Panc1 (cell line): ENCODE measurements at regions not wholly inside any gene's neighbourhood (a gene's known extent, or its start where the extent isn't known, plus 50 kb on each side); places are given as distances from the start of the nearest gene placed in this dataset.

Experiments
- ATAC-seq: fragments of 200-7000 bp; cut with Tn5 transposase; 2 replicates; pipeline ENCODE4 v1.9.1; 2020; ENCODE audit warnings: mild to moderate bottlenecking, moderate library complexity
- BruUV-seq: library from RNA; stranded (reverse); fragments of 400-500 nt; replicated peaks from 2 replicates; lab custom pipeline; 2021; lab: Mats Ljungman, UMichigan
- CTCF ChIA-PET: fragments of 300-600 bp; sonication (Branson Sonifier 250); formaldehyde crosslinking; loops from one replicate; lab custom pipeline; 2022; ENCODE audit warnings: antibody characterized with exemption; lab: Charles Lee
- POLR2A ChIA-PET: fragments of 300-600 bp; sonication (Branson Sonifier 250); formaldehyde crosslinking; loops from one replicate; lab custom pipeline; 2022; ENCODE audit warnings: antibody characterized with exemption; lab: Charles Lee
- DNase-seq: peaks from one replicate; pipeline ENCODE4 v3.0.0-alpha.2; 2010; ENCODE audit warnings: low read depth, low spot score
- H3K27ac ChIP-seq: 2 replicates; pipeline ENCODE4 v1.5.1; 2011; ENCODE audit warnings: mild to moderate bottlenecking, low read length, inconsistent platforms
- H3K27me3 ChIP-seq: fragments of 200-500 bp; sonication (Bioruptor generic); 2 replicates; pipeline ENCODE4 v1.6.0; 2014; ENCODE audit warnings: low read length, inconsistent platforms; ENCODE audit not compliant: control insufficient read depth, insufficient read depth
- H3K36me3 ChIP-seq: fragments of 200-500 bp; sonication (Bioruptor generic); 2 replicates; pipeline ENCODE4 v1.5.1; 2014; ENCODE audit warnings: inconsistent platforms, mild to moderate bottlenecking, low read length, moderate library complexity; ENCODE audit not compliant: control insufficient read depth, insufficient read depth
- H3K4me1 ChIP-seq: 2 replicates; pipeline ENCODE4 v1.5.1; 2011; ENCODE audit warnings: inconsistent platforms, mild to moderate bottlenecking, low read length, moderate library complexity; ENCODE audit not compliant: control insufficient read depth, insufficient read depth
- H3K4me3 ChIP-seq, 2 experiments: 2 replicates each; pipeline ENCODE4 v1.5.1; 2011 to 2012; ENCODE audit warnings: low read depth in 2 of 2, low read length in 2 of 2, mild to moderate bottlenecking in 2 of 2, inconsistent platforms in 1 of 2, moderate library complexity in 1 of 2
- H3K9me3 ChIP-seq: fragments of 200-500 bp; sonication (Bioruptor generic); 2 replicates; pipeline ENCODE4 v1.5.1; 2014; ENCODE audit warnings: low read depth, mild to moderate bottlenecking, inconsistent platforms, low read length, moderate library complexity; ENCODE audit not compliant: control insufficient read depth, insufficient read depth
- POLR2AphosphoS5 ChIP-seq: IDR thresholded peaks from 2 replicates; pipeline ENCODE4 v1.6.1; 2012; ENCODE audit warnings: mild to moderate bottlenecking, low read depth, low read length, moderate library complexity
- SIN3A ChIP-seq: IDR thresholded peaks from 2 replicates; pipeline ENCODE4 v1.6.1; 2012; ENCODE audit warnings: low read depth, mild to moderate bottlenecking, low read length, moderate library complexity, borderline replicate concordance; ENCODE audit not compliant: insufficient read depth
- TCF7L2 ChIP-seq: IDR thresholded peaks from 2 replicates; pipeline ENCODE4 v1.6.1; 2011; ENCODE audit warnings: mild to moderate bottlenecking, low read depth, low read length, inconsistent platforms
- in situ Hi-C: cut with HindIII; loops from 2 replicates; pipeline ENCODE4 v1.10.0; 2016; ENCODE audit warnings: low sequenced_read_pairs, low pct_unique_long_range_greater_than_20kb
- intact Hi-C: fragments of 100-400 bp; cut with micrococcal nuclease; formaldehyde crosslinking; loops from one replicate; pipeline ENCODE4 v1.10.0; 2022; ENCODE audit not compliant: unreplicated experiment
- TF ChIP-seq, protein P1 (sequence below), 2 experiments: IDR thresholded peaks; 2 replicates each; pipeline ENCODE4 v1.6.1; 2011 to 2012; ENCODE audit warnings: low read depth in 2 of 2, control low read depth in 1 of 2, low read length in 1 of 2, mild to moderate bottlenecking in 1 of 2, moderate library complexity in 1 of 2; ENCODE audit not compliant: insufficient read depth in 1 of 2
- TF ChIP-seq, protein P2 (sequence below): fragments of 450-650 bp; IDR thresholded peaks from 2 replicates; pipeline ENCODE4 v1.5.1; 2017; ENCODE audit warnings: mild to moderate bottlenecking

DNA sequence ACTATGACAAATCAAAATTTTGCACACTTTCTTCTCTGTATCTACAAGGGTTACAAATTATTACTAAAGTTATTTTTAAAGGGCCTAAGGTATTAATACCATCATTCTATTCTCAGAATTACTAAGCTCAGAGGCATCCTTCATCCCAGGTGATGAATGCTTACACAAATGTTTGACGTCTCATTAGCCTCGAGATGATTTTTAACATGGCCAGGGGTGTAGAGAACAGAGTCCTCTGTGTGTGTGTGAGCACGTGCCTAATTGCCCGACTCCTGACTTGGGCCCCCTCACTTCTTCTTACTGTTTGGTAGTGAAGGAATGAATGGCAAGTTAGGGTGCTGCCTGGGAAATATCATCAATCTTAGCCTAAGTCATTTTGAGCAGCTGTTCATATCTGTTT is 221.1 kb downstream of the ENC1 start:
- no peak overlapping the region for H3K4me3 ChIP-seq
- POLR2A ChIA-PET = no interaction called here
- CTCF ChIA-PET = no interaction called here
- H3K36me3 ChIP-seq = no peaks in the 10 kb centered on the region
- intact Hi-C loops = no loop called here
- no peaks in the 10 kb centered on the region for H3K27me3 ChIP-seq
- no peak overlapping the region for H3K27ac ChIP-seq
- no peak for TF ChIP-seq SIN3A
- TF ChIP-seq, protein P1, sequence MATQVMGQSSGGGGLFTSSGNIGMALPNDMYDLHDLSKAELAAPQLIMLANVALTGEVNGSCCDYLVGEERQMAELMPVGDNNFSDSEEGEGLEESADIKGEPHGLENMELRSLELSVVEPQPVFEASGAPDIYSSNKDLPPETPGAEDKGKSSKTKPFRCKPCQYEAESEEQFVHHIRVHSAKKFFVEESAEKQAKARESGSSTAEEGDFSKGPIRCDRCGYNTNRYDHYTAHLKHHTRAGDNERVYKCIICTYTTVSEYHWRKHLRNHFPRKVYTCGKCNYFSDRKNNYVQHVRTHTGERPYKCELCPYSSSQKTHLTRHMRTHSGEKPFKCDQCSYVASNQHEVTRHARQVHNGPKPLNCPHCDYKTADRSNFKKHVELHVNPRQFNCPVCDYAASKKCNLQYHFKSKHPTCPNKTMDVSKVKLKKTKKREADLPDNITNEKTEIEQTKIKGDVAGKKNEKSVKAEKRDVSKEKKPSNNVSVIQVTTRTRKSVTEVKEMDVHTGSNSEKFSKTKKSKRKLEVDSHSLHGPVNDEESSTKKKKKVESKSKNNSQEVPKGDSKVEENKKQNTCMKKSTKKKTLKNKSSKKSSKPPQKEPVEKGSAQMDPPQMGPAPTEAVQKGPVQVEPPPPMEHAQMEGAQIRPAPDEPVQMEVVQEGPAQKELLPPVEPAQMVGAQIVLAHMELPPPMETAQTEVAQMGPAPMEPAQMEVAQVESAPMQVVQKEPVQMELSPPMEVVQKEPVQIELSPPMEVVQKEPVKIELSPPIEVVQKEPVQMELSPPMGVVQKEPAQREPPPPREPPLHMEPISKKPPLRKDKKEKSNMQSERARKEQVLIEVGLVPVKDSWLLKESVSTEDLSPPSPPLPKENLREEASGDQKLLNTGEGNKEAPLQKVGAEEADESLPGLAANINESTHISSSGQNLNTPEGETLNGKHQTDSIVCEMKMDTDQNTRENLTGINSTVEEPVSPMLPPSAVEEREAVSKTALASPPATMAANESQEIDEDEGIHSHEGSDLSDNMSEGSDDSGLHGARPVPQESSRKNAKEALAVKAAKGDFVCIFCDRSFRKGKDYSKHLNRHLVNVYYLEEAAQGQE (IDR thresholded peaks at IDR 0.05; ENCODE audit: insufficient read depth in 1 of 2, low read depth in 2 of 2, low read length in 1 of 2) = no peak
- TF ChIP-seq TCF7L2 = no peak
- TF ChIP-seq POLR2AphosphoS5 = no peak
- TF ChIP-seq, protein P2, sequence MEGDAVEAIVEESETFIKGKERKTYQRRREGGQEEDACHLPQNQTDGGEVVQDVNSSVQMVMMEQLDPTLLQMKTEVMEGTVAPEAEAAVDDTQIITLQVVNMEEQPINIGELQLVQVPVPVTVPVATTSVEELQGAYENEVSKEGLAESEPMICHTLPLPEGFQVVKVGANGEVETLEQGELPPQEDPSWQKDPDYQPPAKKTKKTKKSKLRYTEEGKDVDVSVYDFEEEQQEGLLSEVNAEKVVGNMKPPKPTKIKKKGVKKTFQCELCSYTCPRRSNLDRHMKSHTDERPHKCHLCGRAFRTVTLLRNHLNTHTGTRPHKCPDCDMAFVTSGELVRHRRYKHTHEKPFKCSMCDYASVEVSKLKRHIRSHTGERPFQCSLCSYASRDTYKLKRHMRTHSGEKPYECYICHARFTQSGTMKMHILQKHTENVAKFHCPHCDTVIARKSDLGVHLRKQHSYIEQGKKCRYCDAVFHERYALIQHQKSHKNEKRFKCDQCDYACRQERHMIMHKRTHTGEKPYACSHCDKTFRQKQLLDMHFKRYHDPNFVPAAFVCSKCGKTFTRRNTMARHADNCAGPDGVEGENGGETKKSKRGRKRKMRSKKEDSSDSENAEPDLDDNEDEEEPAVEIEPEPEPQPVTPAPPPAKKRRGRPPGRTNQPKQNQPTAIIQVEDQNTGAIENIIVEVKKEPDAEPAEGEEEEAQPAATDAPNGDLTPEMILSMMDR = no peak
- BruUV-seq = no TSS peak
- in situ Hi-C loops = no loop called here
- DNase-seq (no peak), ATAC-seq (no peak)
- H3K9me3 ChIP-seq = no peaks in the 10 kb centered on the region
- H3K4me1 ChIP-seq = no peaks in the 10 kb centered on the region

DNA sequence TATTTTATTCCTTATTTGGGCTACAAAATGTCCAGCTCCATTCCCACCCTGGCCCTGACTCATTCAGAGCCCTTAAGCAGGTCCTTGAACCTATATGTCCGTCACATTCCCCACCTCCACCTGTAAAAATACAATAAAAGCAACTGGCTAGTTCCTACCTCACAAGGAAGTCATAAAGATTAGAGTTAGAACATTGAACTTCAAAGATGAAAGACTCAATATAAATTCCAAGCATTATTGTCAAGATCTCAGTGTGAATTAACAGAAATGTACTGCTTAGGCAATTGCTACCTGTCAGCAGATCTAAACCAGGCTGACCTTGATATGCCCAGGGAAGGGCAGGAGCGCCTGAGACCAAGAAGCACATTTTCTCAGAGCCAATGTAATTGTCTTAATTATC is 221.8 kb downstream of the ENC1 start:
- Histone ChIP-seq H3K9me3 (no peaks in the 10 kb centered on the region), H3K4me1 (no peaks in the 10 kb centered on the region), H3K27me3 (no peaks in the 10 kb centered on the region), H3K36me3 (no peaks in the 10 kb centered on the region), H3K27ac (no peak overlapping the region), H3K4me3 (no peak overlapping the region)
- TF ChIP-seq, protein P2 = no peak
- TF ChIP-seq, protein P1 (IDR thresholded peaks at IDR 0.05; ENCODE audit: insufficient read depth in 1 of 2, low read depth in 2 of 2, low read length in 1 of 2) = no peak
- no peak for TF ChIP-seq POLR2AphosphoS5
- TF ChIP-seq SIN3A = no peak
- TF ChIP-seq TCF7L2 = peak; percentile 93
- CTCF ChIA-PET = no interaction called here
- intact Hi-C loops = no loop called here
- no peak for DNase-seq
- POLR2A ChIA-PET = interaction anchor here (0.6 kb wide), 1 partner anchor 15 kb away, joined by 7 read pairs; no protein-coding TSS in a partner anchor
- in situ Hi-C loops = no loop called here
- ATAC-seq = no peak
- no TSS peak for BruUV-seq
